Upper lobe of left lung (tissue), 6 donors: ENCODE measurements at regions not wholly inside any gene's neighbourhood (a gene's known extent, or its start where the extent isn't known, plus 50 kb on each side); places are given as distances from the start of the nearest gene placed in this dataset.
"Not testable (repeated sequence)": the region's sequence is repeated elsewhere in the genome, so short reads cannot be mapped to it uniquely, and the experiment has no call there.

Experiments
- ATAC-seq, 2 donors: fragments of 200-7000 bp; cut with Tn5 transposase; one replicate each; pipeline ENCODE4 v1.9.1; 2022; ENCODE audit warnings: mild to moderate bottlenecking in 2 of 2, moderate library complexity in 2 of 2; ENCODE audit not compliant: low FRiP score in 2 of 2
- DNase-seq, 2 donors: peaks; one replicate each; pipeline ENCODE4 v3.0.0-alpha.2; 2019 to 2020
- H3K27ac ChIP-seq, 4 donors: fragments of 200-600 bp; sonication (generic); one replicate each; pipeline ENCODE4 v1.5.1; 2016 to 2019
- H3K27me3 ChIP-seq, 4 donors: fragments of 200-600 bp; sonication (generic); one replicate each; pipeline ENCODE4 v1.5.1; 2017 to 2019
- H3K36me3 ChIP-seq, 4 donors: fragments of 200-600 bp; sonication (generic); one replicate each; pipeline ENCODE4 v1.5.1; 2016 to 2019
- H3K4me1 ChIP-seq, 4 donors: fragments of 200-600 bp; sonication (generic); one replicate each; pipeline ENCODE4 v1.5.1; 2018 to 2019
- H3K4me3 ChIP-seq, 4 donors: fragments of 200-600 bp; sonication (generic); one replicate each; pipeline ENCODE4 v1.5.1; 2017 to 2019; ENCODE audit warnings: mild to moderate bottlenecking in 2 of 4, moderate library complexity in 1 of 4
- H3K9me3 ChIP-seq, 4 donors: fragments of 200-600 bp; sonication (generic); one replicate each; pipeline ENCODE4 v1.5.1; 2018 to 2019
- EP300 ChIP-seq, 4 donors: sonication (generic); formaldehyde crosslinking; IDR thresholded peaks; one replicate each; pipeline ENCODE4 v1.5.1; 2017; ENCODE audit warnings: antibody characterized with exemption in 4 of 4, control low read depth in 2 of 4
- POLR2A ChIP-seq, 4 donors: fragments of 450-650 bp; IDR thresholded peaks; one replicate each; pipeline ENCODE4 v1.5.1; 2016 to 2017; ENCODE audit warnings: antibody characterized with exemption in 4 of 4, mild to moderate bottlenecking in 2 of 4
- POLR2AphosphoS5 ChIP-seq, 2 donors: sonication (generic); formaldehyde crosslinking; IDR thresholded peaks; one replicate each; pipeline ENCODE4 v1.5.1; 2017; ENCODE audit warnings: antibody characterized with exemption in 2 of 2
- WGBS, 2 donors: methylation state at CpG; one replicate each; pipeline ENCODE4 v1.1.5; 2017 to 2018; 5-methylcytosine and 5-hydroxymethylcytosine counted together
- TF ChIP-seq, protein P1 (sequence below), 6 experiments: fragments of 450-650 bp in 4 of 6; fragments of 200-600 bp in 2 of 6; sonication (generic) in 2 of 6; IDR thresholded peaks; one replicate each; pipeline ENCODE4 v1.5.1; 2016 to 2019; ENCODE audit warnings: antibody characterized with exemption in 6 of 6
- donor health status: DM: no; HTN: no; CAD: no; lungs with moderate emphysema.
- donor health status: DM: no; HTN: yes; CAD: no; lungs with severe emphysema.

DNA sequence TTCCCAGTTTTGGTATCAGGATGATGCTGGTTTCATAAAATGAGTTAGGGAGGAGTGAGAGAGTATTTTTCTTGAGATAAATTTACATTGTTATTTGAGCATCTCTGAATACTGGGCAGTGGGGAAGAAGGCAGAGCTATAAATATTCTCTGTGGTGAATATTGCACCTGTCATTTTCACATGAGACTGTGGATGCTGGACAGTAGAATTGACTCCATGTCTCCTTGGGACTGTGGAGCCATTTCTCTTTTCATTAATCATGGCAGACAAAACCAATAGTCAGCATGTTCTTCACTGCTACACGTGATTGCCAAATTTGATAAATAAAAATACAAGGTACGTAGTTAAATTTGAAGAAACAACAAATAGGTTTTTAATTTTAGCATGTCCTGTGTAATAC lies 81.2 kb upstream of the PHACTR1 start:
- no peak for DNase-seq
- 71 to 75% methylated on average over 2 of the region's 2 CpGs for WGBS, 2 donors
- Histone ChIP-seq H3K4me3 (no peak overlapping the region), H3K4me1 (no peaks in the 10 kb centered on the region), H3K27me3 (no peaks in the 10 kb centered on the region), H3K9me3 (no peaks in the 10 kb centered on the region), H3K36me3 (no peaks in the 10 kb centered on the region), H3K27ac (no peak overlapping the region)
- ATAC-seq, result no peak
- TF ChIP-seq POLR2A (IDR thresholded peaks at IDR 0.05) (no peak), POLR2AphosphoS5 (IDR thresholded peaks at IDR 0.05) (no peak)

DNA sequence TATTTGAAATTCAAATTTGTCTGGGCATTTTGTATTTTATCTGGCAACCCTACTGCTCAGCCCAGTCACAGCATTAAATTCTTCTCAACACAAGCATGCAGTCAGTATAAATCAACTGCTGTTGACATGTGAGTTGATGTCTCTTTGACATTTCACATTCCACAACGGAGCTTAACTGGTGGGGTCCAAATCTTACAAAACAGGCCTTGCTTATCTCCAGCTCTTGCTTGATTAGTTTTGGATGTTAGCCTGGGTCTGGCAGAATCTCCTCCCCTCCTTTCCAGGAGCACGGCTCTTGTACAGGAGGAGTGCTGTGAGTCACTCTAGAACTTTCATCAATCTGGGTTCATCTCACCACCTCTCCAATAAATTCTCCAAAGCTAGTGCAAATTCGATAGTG lies 80.8 kb upstream of the PHACTR1 start:
- Histone ChIP-seq H3K27ac (no peak overlapping the region), H3K9me3 (no peaks in the 10 kb centered on the region), H3K4me1 (no peaks in the 10 kb centered on the region), H3K27me3 (no peaks in the 10 kb centered on the region), H3K36me3 (no peaks in the 10 kb centered on the region), H3K4me3 (no peak overlapping the region)
- TF ChIP-seq POLR2AphosphoS5 (IDR thresholded peaks at IDR 0.05), result no peak
- TF ChIP-seq POLR2A (IDR thresholded peaks at IDR 0.05), result no peak
- no peak for TF ChIP-seq EP300 (IDR thresholded peaks at IDR 0.05)
- TF ChIP-seq, protein P1, sequence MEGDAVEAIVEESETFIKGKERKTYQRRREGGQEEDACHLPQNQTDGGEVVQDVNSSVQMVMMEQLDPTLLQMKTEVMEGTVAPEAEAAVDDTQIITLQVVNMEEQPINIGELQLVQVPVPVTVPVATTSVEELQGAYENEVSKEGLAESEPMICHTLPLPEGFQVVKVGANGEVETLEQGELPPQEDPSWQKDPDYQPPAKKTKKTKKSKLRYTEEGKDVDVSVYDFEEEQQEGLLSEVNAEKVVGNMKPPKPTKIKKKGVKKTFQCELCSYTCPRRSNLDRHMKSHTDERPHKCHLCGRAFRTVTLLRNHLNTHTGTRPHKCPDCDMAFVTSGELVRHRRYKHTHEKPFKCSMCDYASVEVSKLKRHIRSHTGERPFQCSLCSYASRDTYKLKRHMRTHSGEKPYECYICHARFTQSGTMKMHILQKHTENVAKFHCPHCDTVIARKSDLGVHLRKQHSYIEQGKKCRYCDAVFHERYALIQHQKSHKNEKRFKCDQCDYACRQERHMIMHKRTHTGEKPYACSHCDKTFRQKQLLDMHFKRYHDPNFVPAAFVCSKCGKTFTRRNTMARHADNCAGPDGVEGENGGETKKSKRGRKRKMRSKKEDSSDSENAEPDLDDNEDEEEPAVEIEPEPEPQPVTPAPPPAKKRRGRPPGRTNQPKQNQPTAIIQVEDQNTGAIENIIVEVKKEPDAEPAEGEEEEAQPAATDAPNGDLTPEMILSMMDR (IDR thresholded peaks at IDR 0.05), result no peak
- ATAC-seq (no peak), DNase-seq (no peak)
- 46 to 47% methylated on average over 3 of the region's 3 CpGs for WGBS, 2 donors

DNA sequence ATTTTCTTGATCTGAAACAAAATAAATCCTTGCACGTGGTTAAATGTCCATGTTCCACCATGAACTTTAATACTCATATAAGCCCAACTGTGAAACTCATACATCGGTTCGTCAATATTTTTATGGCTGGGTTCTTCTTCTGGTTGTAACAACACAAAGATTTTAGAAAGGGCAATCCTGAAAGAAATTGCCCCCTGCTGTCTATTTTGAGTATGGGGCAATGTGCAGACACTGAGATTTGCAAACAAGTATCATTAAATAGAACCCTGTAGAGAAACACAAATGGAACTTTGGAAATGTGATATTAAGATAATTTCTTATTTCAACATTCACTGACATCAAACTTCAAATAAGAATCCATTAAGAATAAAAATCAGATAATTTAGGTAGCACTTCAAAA lies 80.2 kb upstream of the PHACTR1 start:
- Histone ChIP-seq H3K36me3 (no peaks in the 10 kb centered on the region), H3K9me3 (no peaks in the 10 kb centered on the region), H3K4me1 (no peaks in the 10 kb centered on the region), H3K27ac (no peak overlapping the region), H3K4me3 (no peak overlapping the region), H3K27me3 (no peaks in the 10 kb centered on the region)
- no peak for TF ChIP-seq POLR2AphosphoS5 (IDR thresholded peaks at IDR 0.05)
- TF ChIP-seq, protein P1 (IDR thresholded peaks at IDR 0.05), result no peak
- ATAC-seq, result no peak
- no peak for DNase-seq
- 84 to 86% methylated on average over 3 of the region's 3 CpGs for WGBS, 2 donors

DNA sequence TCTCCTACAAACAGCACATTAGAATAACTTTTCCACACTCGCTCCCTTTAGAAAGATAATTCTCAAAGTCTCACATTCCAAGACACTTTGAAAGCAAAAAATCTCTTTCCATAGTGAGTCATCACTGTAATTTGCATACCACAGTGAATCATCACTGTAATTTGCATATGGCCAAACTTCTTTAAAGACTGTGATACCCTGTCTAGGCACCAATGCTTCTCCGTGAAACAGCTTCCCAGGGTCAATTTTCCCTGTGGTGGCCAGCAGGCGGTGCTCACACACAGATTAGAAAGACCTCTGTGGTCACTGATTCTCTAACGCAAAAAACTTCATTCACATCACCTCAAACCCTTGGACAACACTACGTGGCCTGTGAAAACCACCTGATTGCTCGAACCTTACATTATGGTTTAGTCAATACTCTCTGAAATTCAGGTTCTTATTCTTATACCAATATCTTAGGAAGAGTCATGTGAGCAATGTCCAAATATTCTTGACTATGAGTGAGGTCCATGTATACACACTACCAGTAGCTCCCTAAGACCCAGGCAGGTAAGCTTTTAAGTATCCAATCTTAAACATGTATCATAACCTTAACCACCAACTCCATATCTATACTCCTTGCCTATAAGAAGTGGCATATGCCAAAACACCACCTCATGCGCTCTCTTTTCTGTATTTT lies 78.5 kb upstream of the PHACTR1 start:
- TF ChIP-seq, protein P1 (IDR thresholded peaks at IDR 0.05), result peak; percentile 32 to 66 (median 48)
- TF ChIP-seq EP300 (IDR thresholded peaks at IDR 0.05), result no peak
- Histone ChIP-seq H3K9me3 (no peaks in the 10 kb centered on the region), H3K27me3 (no peaks in the 10 kb centered on the region), H3K27ac (no peak overlapping the region), H3K4me1 (no peaks in the 10 kb centered on the region), H3K36me3 (no peaks in the 10 kb centered on the region), H3K4me3 (no peak overlapping the region)
- DNase-seq (peak in 1 of 2 donors; percentile 37), ATAC-seq (peak in 1 of 2 donors; percentile 72)
- WGBS, 2 donors, result 26 to 29% methylated on average over 7 of the region's 7 CpGs

DNA sequence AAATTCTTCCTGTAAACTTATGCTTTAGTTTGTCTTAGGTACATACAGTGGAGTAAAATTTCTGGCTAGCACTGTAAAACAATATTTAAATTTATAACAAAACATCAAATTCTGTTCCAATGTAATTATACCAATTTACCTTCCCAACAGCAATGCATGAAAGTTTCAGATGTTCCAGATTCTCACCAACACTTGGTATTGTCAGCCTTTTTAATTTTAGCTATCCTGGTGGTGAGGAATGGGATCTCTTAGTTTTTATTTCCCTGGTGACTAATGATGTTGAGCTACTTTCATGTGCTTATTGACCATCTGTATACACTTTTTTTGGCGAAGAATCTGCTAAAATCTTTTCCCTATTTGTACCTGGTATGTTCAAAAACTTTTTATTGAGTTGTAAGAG lies 76.1 kb upstream of the PHACTR1 start:
- 98 to 100% methylated on average over 1 of the region's 1 CpG for WGBS, 2 donors
- H3K9me3 ChIP-seq, result no peaks in the 10 kb centered on the region
- H3K27me3 ChIP-seq, result no peaks in the 10 kb centered on the region
- H3K27ac ChIP-seq, result no peak overlapping the region
- ATAC-seq (no peak), DNase-seq (no peak)
- TF ChIP-seq, protein P1 (IDR thresholded peaks at IDR 0.05), result no peak
- TF ChIP-seq POLR2AphosphoS5 (IDR thresholded peaks at IDR 0.05) (no peak), EP300 (IDR thresholded peaks at IDR 0.05) (no peak), POLR2A (IDR thresholded peaks at IDR 0.05) (no peak)
- no peaks in the 10 kb centered on the region for H3K4me1 ChIP-seq
- H3K36me3 ChIP-seq, result no peaks in the 10 kb centered on the region
- no peak overlapping the region for H3K4me3 ChIP-seq

GRCh38 chr6:12641785-12642184 lies 74.8 kb upstream of the PHACTR1 start:
- H3K4me1 ChIP-seq, H3K36me3 ChIP-seq, DNase-seq, ATAC-seq, H3K27me3 ChIP-seq, H3K4me3 ChIP-seq, H3K27ac ChIP-seq, H3K9me3 ChIP-seq: not testable (repeated sequence)
- 77 to 93% methylated on average over 2 of the region's 2 CpGs for WGBS, 2 donors
